ENCODE measurements at regions not wholly inside any gene's neighbourhood (a gene's known extent, or its start where the extent isn't known, plus 50 kb on each side); places are given as distances from the start of the nearest gene placed in this dataset.

DNA sequence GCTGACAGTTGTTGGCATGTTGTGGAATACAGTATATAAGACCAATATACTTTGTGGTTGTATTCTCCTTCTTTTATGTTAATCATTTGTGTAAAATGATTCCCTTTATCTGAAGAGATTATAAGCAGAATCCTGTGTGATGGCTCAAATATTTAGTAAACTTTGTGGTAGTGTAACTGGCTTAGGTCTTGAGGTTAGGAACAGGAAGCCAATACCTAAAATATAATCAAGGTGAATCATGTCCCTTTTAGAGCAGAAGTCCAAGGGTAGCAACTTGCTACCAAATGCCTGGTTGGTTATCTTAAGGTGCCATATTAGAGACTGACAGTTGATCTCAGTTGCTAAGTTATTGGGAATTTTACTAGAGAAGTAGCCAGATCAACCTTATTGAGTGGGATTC, 398.5 kb upstream of the ADAMTS5 start:
- no peak for TF ChIP-seq FOXM1 (IDR thresholded peaks at IDR 0.05; ENCODE audit: borderline replicate concordance)
- TF ChIP-seq SUZ12 (IDR thresholded peaks at IDR 0.05) = no peak
- TF ChIP-seq, protein P1, sequence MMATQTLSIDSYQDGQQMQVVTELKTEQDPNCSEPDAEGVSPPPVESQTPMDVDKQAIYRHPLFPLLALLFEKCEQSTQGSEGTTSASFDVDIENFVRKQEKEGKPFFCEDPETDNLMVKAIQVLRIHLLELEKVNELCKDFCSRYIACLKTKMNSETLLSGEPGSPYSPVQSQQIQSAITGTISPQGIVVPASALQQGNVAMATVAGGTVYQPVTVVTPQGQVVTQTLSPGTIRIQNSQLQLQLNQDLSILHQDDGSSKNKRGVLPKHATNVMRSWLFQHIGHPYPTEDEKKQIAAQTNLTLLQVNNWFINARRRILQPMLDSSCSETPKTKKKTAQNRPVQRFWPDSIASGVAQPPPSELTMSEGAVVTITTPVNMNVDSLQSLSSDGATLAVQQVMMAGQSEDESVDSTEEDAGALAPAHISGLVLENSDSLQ (IDR thresholded peaks at IDR 0.05) = no peak
- no peak for TF ChIP-seq SP1 (IDR thresholded peaks at IDR 0.05)
- no peak for TF ChIP-seq ELF4 (IDR thresholded peaks at IDR 0.05)
- TF ChIP-seq TARDBP (IDR thresholded peaks at IDR 0.05) = no peak

Data from HEK293T (cell line).